Keratinocyte (primary cell): ENCODE measurements at regions not wholly inside any gene's neighbourhood (a gene's known extent, or its start where the extent isn't known, plus 50 kb on each side); places are given as distances from the start of the nearest gene placed in this dataset.

ENCODE experiments used
- EZH2 ChIP-seq: IDR thresholded peaks from one replicate; pipeline ENCODE4 v1.6.1; 2012; ENCODE audit warnings: inconsistent platforms, mild to moderate bottlenecking, low read length, moderate library complexity
- TF ChIP-seq, protein P1 (sequence below), 3 experiments: IDR thresholded peaks in 1 of 3; conservative IDR thresholded peaks in 1 of 3; optimal IDR thresholded peaks in 1 of 3; 2 replicates in 2 of 3; 3 replicates in 1 of 3; pipeline versions ENCODE3 to v1.5.1; 2011; ENCODE audit warnings: low read length in 3 of 3, mild to moderate bottlenecking in 3 of 3, moderate library complexity in 2 of 3, control low read depth in 1 of 3, inconsistent platforms in 1 of 3; ENCODE audit not compliant: insufficient read depth in 2 of 3; ENCODE audit errors: extremely low read depth in 1 of 3

DNA sequence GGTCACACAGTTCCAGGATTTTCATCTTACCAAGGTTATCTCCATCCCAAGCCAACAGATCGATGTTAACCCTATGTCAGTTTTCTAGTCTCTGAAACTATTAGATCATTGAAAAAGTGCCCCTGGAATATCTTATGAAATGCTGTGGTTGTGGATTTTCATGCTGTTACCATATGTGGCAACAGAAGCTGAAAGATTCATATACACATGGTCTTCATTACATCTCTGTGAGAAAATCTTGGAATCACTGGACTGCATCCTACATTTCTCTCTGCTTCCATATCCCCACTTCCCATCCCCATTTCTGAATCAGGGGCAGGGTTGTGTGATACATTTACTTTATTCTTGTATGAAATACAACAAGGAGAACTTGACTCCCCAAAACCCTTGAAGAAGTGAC, 146.1 kb downstream of the SLC16A9 start:
- TF ChIP-seq, protein P1, sequence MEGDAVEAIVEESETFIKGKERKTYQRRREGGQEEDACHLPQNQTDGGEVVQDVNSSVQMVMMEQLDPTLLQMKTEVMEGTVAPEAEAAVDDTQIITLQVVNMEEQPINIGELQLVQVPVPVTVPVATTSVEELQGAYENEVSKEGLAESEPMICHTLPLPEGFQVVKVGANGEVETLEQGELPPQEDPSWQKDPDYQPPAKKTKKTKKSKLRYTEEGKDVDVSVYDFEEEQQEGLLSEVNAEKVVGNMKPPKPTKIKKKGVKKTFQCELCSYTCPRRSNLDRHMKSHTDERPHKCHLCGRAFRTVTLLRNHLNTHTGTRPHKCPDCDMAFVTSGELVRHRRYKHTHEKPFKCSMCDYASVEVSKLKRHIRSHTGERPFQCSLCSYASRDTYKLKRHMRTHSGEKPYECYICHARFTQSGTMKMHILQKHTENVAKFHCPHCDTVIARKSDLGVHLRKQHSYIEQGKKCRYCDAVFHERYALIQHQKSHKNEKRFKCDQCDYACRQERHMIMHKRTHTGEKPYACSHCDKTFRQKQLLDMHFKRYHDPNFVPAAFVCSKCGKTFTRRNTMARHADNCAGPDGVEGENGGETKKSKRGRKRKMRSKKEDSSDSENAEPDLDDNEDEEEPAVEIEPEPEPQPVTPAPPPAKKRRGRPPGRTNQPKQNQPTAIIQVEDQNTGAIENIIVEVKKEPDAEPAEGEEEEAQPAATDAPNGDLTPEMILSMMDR (optimal IDR thresholded peaks at IDR 0.05 in 1 of 3, IDR thresholded peaks at IDR 0.05 in 1 of 3, conservative IDR thresholded peaks at IDR 0.05 in 1 of 3; ENCODE audit: extremely low read depth in 1 of 3, insufficient read depth in 2 of 3, low read length in 3 of 3): no peak
- TF ChIP-seq EZH2: no peak
